Suprapubic skin (tissue), 4 donors: ENCODE measurements at regions not wholly inside any gene's neighbourhood (a gene's known extent, or its start where the extent isn't known, plus 50 kb on each side); places are given as distances from the start of the nearest gene placed in this dataset.

Experiments used
- DNase-seq, 2 donors: peaks; one replicate each; pipeline ENCODE4 v3.0.0-alpha.2; 2019; ENCODE audit warnings: low spot score in 2 of 2
- H3K27ac ChIP-seq: fragments of 200-600 bp; sonication (generic); one replicate; pipeline ENCODE4 v1.5.1; 2019
- H3K27me3 ChIP-seq: fragments of 200-600 bp; sonication (generic); one replicate; pipeline ENCODE4 v1.5.1; 2019
- H3K36me3 ChIP-seq: fragments of 200-600 bp; sonication (generic); one replicate; pipeline ENCODE4 v1.5.1; 2019
- H3K4me1 ChIP-seq: fragments of 200-600 bp; sonication (generic); one replicate; pipeline ENCODE4 v1.5.1; 2019
- H3K4me3 ChIP-seq: fragments of 200-600 bp; sonication (generic); one replicate; pipeline ENCODE4 v1.5.1; 2019; ENCODE audit warnings: mild to moderate bottlenecking
- H3K9me3 ChIP-seq: fragments of 200-600 bp; sonication (generic); one replicate; pipeline ENCODE4 v1.5.1; 2019
- CTCF ChIP-seq, 2 donors: fragments of 200-600 bp in 1 of 2; fragments of 450-650 bp in 1 of 2; sonication (generic) in 1 of 2; IDR thresholded peaks; one replicate each; pipeline ENCODE4 v1.5.1; 2016 to 2019; ENCODE audit warnings: antibody characterized with exemption in 2 of 2, mild to moderate bottlenecking in 1 of 2, moderate library complexity in 1 of 2
- EP300 ChIP-seq: sonication (generic); formaldehyde crosslinking; IDR thresholded peaks from one replicate; pipeline ENCODE4 v1.6.1; 2017; ENCODE audit warnings: antibody characterized with exemption
- POLR2A ChIP-seq, 2 donors: fragments of 450-650 bp; IDR thresholded peaks; one replicate each; pipeline ENCODE4 v1.6.1; 2017; ENCODE audit warnings: antibody characterized with exemption in 2 of 2, mild to moderate bottlenecking in 2 of 2, moderate library complexity in 2 of 2
- POLR2AphosphoS5 ChIP-seq, 3 donors: sonication (generic); formaldehyde crosslinking; IDR thresholded peaks; one replicate each; pipeline ENCODE4 v1.6.1; 2017; ENCODE audit warnings: antibody characterized with exemption in 3 of 3
- WGBS: methylation state at CpG from one replicate; pipeline ENCODE4 v1.1.5; 2018; 5-methylcytosine and 5-hydroxymethylcytosine counted together

GRCh38 chr12:60391051-60391450 is 795.2 kb downstream of the SLC16A7 start:
- Histone ChIP-seq H3K4me1 (no peaks in the 10 kb centered on the region), H3K9me3 (peaks cover 9% of the 10 kb centered on the region), H3K27ac (no peak overlapping the region), H3K27me3 (no peaks in the 10 kb centered on the region), H3K4me3 (no peak overlapping the region), H3K36me3 (no peaks in the 10 kb centered on the region)
- no peak for DNase-seq
- 62% methylated on average over 3 of the region's 3 CpGs for WGBS
- TF ChIP-seq CTCF (IDR thresholded peaks at IDR 0.05) (no peak), EP300 (no peak), POLR2A (IDR thresholded peaks at IDR 0.05) (no peak), POLR2AphosphoS5 (IDR thresholded peaks at IDR 0.05) (no peak)

GRCh38 chr12:60391791-60392190 is 796.0 kb downstream of the SLC16A7 start:
- Histone ChIP-seq H3K4me3 (no peak overlapping the region), H3K9me3 (peaks cover 9% of the 10 kb centered on the region), H3K4me1 (no peaks in the 10 kb centered on the region), H3K36me3 (no peaks in the 10 kb centered on the region), H3K27me3 (no peaks in the 10 kb centered on the region), H3K27ac (no peak overlapping the region)
- no peak for TF ChIP-seq POLR2A (IDR thresholded peaks at IDR 0.05)
- no peak for TF ChIP-seq POLR2AphosphoS5 (IDR thresholded peaks at IDR 0.05)
- TF ChIP-seq EP300, result no peak
- no peak for DNase-seq

GRCh38 chr12:60393093-60393492 is 797.3 kb downstream of the SLC16A7 start:
- H3K9me3 ChIP-seq, result peaks cover 5% of the 10 kb centered on the region
- H3K27me3 ChIP-seq, result no peaks in the 10 kb centered on the region
- H3K4me1 ChIP-seq, result no peaks in the 10 kb centered on the region
- H3K36me3 ChIP-seq, result no peaks in the 10 kb centered on the region
- WGBS, result 86% methylated on average over 5 of the region's 5 CpGs
- DNase-seq, result no peak
- no peak for TF ChIP-seq EP300
- no peak for TF ChIP-seq POLR2A (IDR thresholded peaks at IDR 0.05)
- TF ChIP-seq POLR2AphosphoS5 (IDR thresholded peaks at IDR 0.05), result no peak
- TF ChIP-seq CTCF (IDR thresholded peaks at IDR 0.05), result no peak
- H3K27ac ChIP-seq, result no peak overlapping the region
- H3K4me3 ChIP-seq, result no peak overlapping the region

- 84% methylated on average over 2 of the region's 2 CpGs for WGBS
- Histone ChIP-seq H3K27me3 (no peaks in the 10 kb centered on the region), H3K4me3 (no peak overlapping the region), H3K4me1 (no peaks in the 10 kb centered on the region), H3K27ac (no peak overlapping the region), H3K36me3 (no peaks in the 10 kb centered on the region), H3K9me3 (peaks cover 5% of the 10 kb centered on the region)
- no peak for DNase-seq
- TF ChIP-seq POLR2A (IDR thresholded peaks at IDR 0.05), result no peak
- no peak for TF ChIP-seq CTCF (IDR thresholded peaks at IDR 0.05)
- TF ChIP-seq EP300, result no peak
- TF ChIP-seq POLR2AphosphoS5 (IDR thresholded peaks at IDR 0.05), result no peak
Measured at GRCh38 chr12:60394665-60395064, 798.8 kb downstream of the SLC16A7 start.

GRCh38 chr12:60398547-60398946 is 802.7 kb downstream of the SLC16A7 start:
- Histone ChIP-seq H3K27me3 (no peaks in the 10 kb centered on the region), H3K9me3 (no peaks in the 10 kb centered on the region), H3K27ac (no peak overlapping the region), H3K36me3 (no peaks in the 10 kb centered on the region), H3K4me3 (no peak overlapping the region), H3K4me1 (no peaks in the 10 kb centered on the region)
- DNase-seq, result no peak
- TF ChIP-seq POLR2AphosphoS5 (IDR thresholded peaks at IDR 0.05) (no peak), EP300 (no peak), POLR2A (IDR thresholded peaks at IDR 0.05) (no peak)
- WGBS, result 53% methylated on average over 1 of the region's 1 CpG

- no peak for DNase-seq
- no peak overlapping the region for H3K4me3 ChIP-seq
- H3K36me3 ChIP-seq, result no peaks in the 10 kb centered on the region
- no peaks in the 10 kb centered on the region for H3K9me3 ChIP-seq
- no peaks in the 10 kb centered on the region for H3K4me1 ChIP-seq
- 94% methylated on average over 5 of the region's 5 CpGs for WGBS
- no peak for TF ChIP-seq POLR2AphosphoS5 (IDR thresholded peaks at IDR 0.05)
- TF ChIP-seq POLR2A (IDR thresholded peaks at IDR 0.05), result no peak
- no peak for TF ChIP-seq EP300
- TF ChIP-seq CTCF (IDR thresholded peaks at IDR 0.05), result no peak
- H3K27ac ChIP-seq, result no peak overlapping the region
- no peaks in the 10 kb centered on the region for H3K27me3 ChIP-seq
Measured at GRCh38 chr12:60399064-60399463, 803.2 kb downstream of the SLC16A7 start.
